ENCODE measurements at regions not wholly inside any gene's neighbourhood (a gene's known extent, or its start where the extent isn't known, plus 50 kb on each side); places are given as distances from the start of the nearest gene placed in this dataset.

GRCh38 chr6:168369786-168370185 is 50.2 kb upstream of the DACT2 start:
- TF ChIP-seq CTCF (IDR thresholded peaks at IDR 0.05) (no peak), GABPA (IDR thresholded peaks at IDR 0.05; ENCODE audit: low read depth) (no peak), EP300 (IDR thresholded peaks at IDR 0.05; ENCODE audit: borderline replicate concordance in 1 of 2, low read depth in 1 of 2, low read length in 1 of 2) (no peak), TCF12 (IDR thresholded peaks at IDR 0.05) (no peak)
